Osteoblast (primary cell): ENCODE measurements at regions not wholly inside any gene's neighbourhood (a gene's known extent, or its start where the extent isn't known, plus 50 kb on each side); places are given as distances from the start of the nearest gene placed in this dataset.

Experiments
- DNase-seq: peaks from one replicate; pipeline ENCODE4 v3.0.0; 2011; ENCODE audit warnings: low spot score, mixed read lengths; ENCODE audit not compliant: insufficient read length; ENCODE audit errors: missing footprints
- H2AFZ ChIP-seq: 2 replicates; pipeline ENCODE4 v1.6.0; 2011; ENCODE audit warnings: mild to moderate bottlenecking, low read length
- H3K27ac ChIP-seq: 2 replicates; pipeline ENCODE4 v1.5.1; 2011; ENCODE audit warnings: mild to moderate bottlenecking, low read depth, low read length, moderate library complexity
- H3K27me3 ChIP-seq: 2 replicates; pipeline ENCODE4 v1.6.0; 2012; ENCODE audit warnings: mild to moderate bottlenecking, control low read depth, inconsistent platforms, low read length, moderate library complexity; ENCODE audit not compliant: insufficient read depth
- H3K36me3 ChIP-seq: 2 replicates; pipeline ENCODE4 v1.5.1; 2011; ENCODE audit warnings: mild to moderate bottlenecking, low read length, control low read depth, moderate library complexity; ENCODE audit not compliant: insufficient read depth
- H3K4me1 ChIP-seq: 2 replicates; pipeline ENCODE4 v1.5.1; 2011; ENCODE audit warnings: mild to moderate bottlenecking, low read length, control low read depth, moderate library complexity; ENCODE audit not compliant: insufficient read depth
- H3K4me2 ChIP-seq: 2 replicates; pipeline ENCODE4 v1.6.0; 2011; ENCODE audit warnings: mild to moderate bottlenecking, low read length; ENCODE audit not compliant: insufficient read depth
- H3K4me3 ChIP-seq: fragments of 200-600 bp; sonication (generic); 3 replicates; pipeline ENCODE4 v1.5.1; 2012; ENCODE audit warnings: mild to moderate bottlenecking, low read length, inconsistent platforms; ENCODE audit not compliant: insufficient read depth
- H3K79me2 ChIP-seq: 2 replicates; pipeline ENCODE4 v1.6.0; 2012; ENCODE audit warnings: mild to moderate bottlenecking, low read length, control low read depth, inconsistent platforms; ENCODE audit not compliant: insufficient read depth
- H3K9me3 ChIP-seq: 2 replicates; pipeline ENCODE4 v1.5.1; 2011; ENCODE audit warnings: low read depth, low read length, control low read depth
- H4K20me1 ChIP-seq: 2 replicates; pipeline ENCODE4 v1.6.0; 2012; ENCODE audit warnings: mild to moderate bottlenecking, low read length, control low read depth; ENCODE audit not compliant: insufficient read depth
- CTCF ChIP-seq: IDR thresholded peaks from 2 replicates; pipeline ENCODE4 v1.5.1; 2011; ENCODE audit warnings: mild to moderate bottlenecking, low read depth, low read length, moderate library complexity; ENCODE audit errors: extremely low read depth

GRCh38 chr11:28730336-28730735 is 622.1 kb downstream of the METTL15 start:
- Histone ChIP-seq H3K36me3 (no peaks in the 10 kb centered on the region), H2AFZ (no peak overlapping the region), H3K4me2 (no peak overlapping the region), H3K27me3 (no peaks in the 10 kb centered on the region), H3K79me2 (no peaks in the 10 kb centered on the region), H3K9me3 (no peaks in the 10 kb centered on the region), H3K27ac (no peak overlapping the region), H3K4me1 (peaks cover 8% of the 10 kb centered on the region), H4K20me1 (no peaks in the 10 kb centered on the region), H3K4me3 (no peak overlapping the region)
- no peak for TF ChIP-seq CTCF
- peak; percentile 15 for DNase-seq

DNA sequence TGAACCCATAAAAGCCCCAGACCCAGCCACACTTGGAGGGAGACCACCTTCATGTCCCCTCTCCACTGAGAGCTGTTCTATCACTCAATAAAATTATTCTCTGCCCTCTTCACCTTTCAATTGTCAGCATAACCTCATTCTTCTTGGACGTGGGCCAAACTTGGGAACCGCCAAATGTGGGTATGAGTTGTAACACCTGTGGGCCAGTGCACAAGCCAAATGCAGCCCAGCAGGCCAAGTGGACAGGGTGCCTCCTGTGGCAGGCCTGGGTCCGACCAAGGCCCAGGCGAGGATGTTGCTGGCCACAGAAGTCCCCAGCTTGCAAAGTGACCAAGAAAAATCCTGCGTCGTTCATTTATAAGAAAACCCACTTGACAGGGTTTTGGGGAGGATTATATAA is 621.2 kb downstream of the METTL15 start:
- Histone ChIP-seq H3K9me3 (no peaks in the 10 kb centered on the region), H4K20me1 (no peaks in the 10 kb centered on the region), H2AFZ (no peak overlapping the region), H3K4me3 (no peak overlapping the region), H3K36me3 (no peaks in the 10 kb centered on the region), H3K4me2 (no peak overlapping the region), H3K79me2 (no peaks in the 10 kb centered on the region), H3K27me3 (no peaks in the 10 kb centered on the region), H3K4me1 (peaks cover 8% of the 10 kb centered on the region), H3K27ac (no peak overlapping the region)
- DNase-seq, result no peak
- TF ChIP-seq CTCF, result no peak

- Histone ChIP-seq H2AFZ (no peak overlapping the region), H4K20me1 (no peaks in the 10 kb centered on the region), H3K79me2 (no peaks in the 10 kb centered on the region), H3K9me3 (no peaks in the 10 kb centered on the region), H3K4me2 (no peak overlapping the region), H3K27ac (no peak overlapping the region), H3K4me1 (peaks cover 8% of the 10 kb centered on the region), H3K27me3 (no peaks in the 10 kb centered on the region), H3K4me3 (no peak overlapping the region), H3K36me3 (no peaks in the 10 kb centered on the region)
- no peak for DNase-seq
- no peak for TF ChIP-seq CTCF
Measured at GRCh38 chr11:28728666-28729065, 620.5 kb downstream of the METTL15 start.

DNA sequence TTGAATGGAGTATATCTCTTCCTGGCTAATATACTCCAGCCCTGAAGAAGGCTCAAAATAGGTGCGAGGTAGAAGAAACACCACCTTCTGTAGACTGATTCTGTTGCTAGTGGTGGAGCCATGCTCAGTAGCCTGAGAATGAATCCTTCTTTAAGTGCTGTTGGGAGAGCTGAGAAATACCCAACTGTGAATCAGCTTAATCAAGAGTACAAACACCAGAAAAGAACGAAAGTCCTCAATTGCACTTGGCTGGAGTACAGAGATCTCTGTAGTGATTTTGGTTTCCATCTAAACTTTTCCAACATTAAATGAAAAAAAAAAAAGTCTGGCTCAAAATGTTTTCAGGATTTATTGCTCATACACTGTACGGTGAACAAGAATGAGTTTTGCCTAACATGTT is 619.1 kb downstream of the METTL15 start:
- peak overlapping the region; percentile 4 for H3K4me2 ChIP-seq
- no peaks in the 10 kb centered on the region for H3K27me3 ChIP-seq
- no peaks in the 10 kb centered on the region for H4K20me1 ChIP-seq
- no peak for TF ChIP-seq CTCF
- H3K4me3 ChIP-seq, result no peak overlapping the region
- no peaks in the 10 kb centered on the region for H3K9me3 ChIP-seq
- DNase-seq, result peak; percentile 36
- no peaks in the 10 kb centered on the region for H3K36me3 ChIP-seq
- H3K27ac ChIP-seq, result peak overlapping the region; percentile 27
- peak overlapping the region; percentile 8 for H2AFZ ChIP-seq
- peaks cover 8% of the 10 kb centered on the region for H3K4me1 ChIP-seq
- no peaks in the 10 kb centered on the region for H3K79me2 ChIP-seq
